GM18907 (cell line): ENCODE measurements at regions not wholly inside any gene's neighbourhood (a gene's known extent, or its start where the extent isn't known, plus 50 kb on each side); places are given as distances from the start of the nearest gene placed in this dataset.
"Not testable (repeated sequence)": the region's sequence is repeated elsewhere in the genome, so short reads cannot be mapped to it uniquely, and the experiment has no call there.

ENCODE experiments used
- ATAC-seq: cut with Tn5 transposase; IDR thresholded peaks from one replicate; pipeline ENCODE4 v1.9.1; 2021; ENCODE audit warnings: mild to moderate bottlenecking, moderate library complexity; ENCODE audit not compliant: unreplicated experiment

DNA sequence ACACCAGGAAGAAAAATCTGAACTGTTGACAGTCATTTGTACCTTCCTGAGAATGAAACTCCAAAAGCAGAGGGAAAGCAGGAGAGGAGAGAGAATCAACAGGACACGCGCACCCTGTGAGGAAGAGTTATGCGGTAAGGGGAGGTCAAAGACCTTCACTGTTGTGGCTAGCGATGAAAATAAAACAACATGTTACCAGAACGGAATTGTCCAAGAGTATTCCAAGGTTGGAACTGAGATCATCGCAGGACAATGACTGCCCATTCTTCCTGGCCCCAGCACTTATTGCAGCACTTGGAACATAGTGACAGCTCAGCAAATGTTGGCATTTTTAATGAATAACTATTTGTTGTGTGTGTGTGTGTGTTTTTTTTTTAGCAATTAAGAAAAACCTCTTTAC lies 176.0 kb upstream of the TSC22D1 start:
- no peak for ATAC-seq

DNA sequence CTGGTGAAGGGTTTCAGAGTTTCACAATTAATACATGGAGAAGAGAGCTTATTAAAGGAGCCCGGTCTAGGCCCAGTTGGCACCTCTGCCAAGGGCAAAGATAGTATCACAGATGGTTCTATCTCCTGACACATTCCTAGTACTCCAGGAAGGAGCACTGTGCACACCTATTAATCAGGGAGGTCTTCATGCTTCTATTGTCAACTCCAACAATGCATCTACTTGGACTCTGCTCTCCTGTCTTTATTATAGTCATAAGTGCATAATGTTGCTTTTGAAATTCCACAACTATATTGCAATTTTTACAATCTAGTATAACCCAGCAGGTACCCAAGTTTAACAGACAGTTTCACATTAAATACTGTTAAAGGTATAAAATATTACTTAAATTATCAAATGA lies 174.5 kb upstream of the TSC22D1 start:
- ATAC-seq, result no peak

DNA sequence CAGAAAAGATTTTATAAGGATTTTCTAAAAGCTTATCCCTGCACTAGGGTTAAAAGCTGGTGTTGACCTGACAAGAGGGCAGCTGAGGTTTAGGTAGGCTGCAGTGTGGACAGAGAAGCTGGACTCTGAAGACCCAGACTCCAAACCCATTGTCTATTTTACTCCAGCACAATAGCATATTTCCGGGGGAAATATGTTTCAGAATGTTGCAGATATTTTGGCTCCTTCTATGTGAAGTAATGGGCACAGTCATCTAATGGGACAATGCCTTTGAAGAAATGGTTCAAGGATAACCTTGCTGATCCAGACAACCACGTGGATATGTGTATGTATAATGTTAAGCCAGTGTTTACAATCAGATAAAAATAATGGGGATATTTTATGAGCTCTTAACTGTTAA lies 173.8 kb upstream of the TSC22D1 start:
- no peak for ATAC-seq

DNA sequence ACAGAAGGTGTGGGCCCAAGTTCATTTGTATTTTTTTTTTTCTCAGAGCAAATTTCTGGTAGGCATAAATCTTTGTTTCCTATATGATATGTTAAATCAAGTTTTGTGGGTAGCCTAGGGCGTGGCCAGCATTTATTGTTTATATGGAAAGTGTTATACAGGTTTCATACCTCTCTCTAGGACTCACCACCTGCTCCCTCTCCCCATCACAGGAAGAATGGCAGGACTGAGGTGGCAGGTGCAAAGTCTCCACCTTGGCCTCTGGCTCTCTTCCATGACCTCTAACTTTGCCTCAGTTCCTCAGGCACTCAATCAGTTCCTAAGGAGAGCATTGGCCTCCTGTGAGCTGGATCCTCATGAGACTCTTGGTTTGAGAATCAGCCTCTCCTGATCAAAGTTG lies 172.3 kb upstream of the TSC22D1 start:
- no peak for ATAC-seq

DNA sequence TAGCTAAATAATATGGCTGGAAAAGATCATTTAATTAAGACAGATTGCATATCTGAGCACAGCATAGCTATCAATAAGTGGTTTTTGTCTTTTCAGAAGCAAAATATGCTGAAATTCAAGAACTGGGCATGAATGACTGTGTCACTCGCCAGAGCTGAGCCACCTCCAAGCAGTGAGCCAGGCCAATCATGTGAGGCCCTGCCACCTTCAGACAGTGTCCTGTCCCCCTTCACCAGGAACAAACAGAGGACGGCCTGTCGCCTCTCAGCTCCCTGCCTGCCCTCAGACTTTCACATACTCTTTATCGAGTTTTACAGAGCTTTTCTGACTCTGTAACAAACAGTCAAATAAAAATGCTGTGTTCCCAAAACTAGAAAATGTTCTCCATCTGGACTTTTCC lies 171.0 kb upstream of the TSC22D1 start:
- no peak for ATAC-seq

DNA sequence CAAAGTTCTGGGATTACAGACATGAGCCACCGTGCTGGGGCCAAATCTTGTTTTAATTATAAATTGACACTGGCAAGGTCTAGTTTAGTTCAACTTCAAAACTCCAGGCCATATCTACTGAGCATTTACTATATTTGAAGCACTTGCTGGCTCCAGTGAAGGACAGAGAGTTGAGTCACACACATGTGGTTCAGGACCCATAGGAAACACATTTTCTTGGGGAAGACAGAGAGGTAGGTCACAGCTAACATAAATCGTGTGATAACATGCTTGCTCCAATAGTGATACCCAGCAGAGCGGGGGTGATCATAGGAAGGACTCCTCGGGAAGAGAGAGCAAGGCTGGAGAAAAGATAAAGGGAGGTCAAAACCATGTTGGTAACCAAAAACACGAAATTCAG lies 170.6 kb upstream of the TSC22D1 start:
- ATAC-seq, result no peak

DNA sequence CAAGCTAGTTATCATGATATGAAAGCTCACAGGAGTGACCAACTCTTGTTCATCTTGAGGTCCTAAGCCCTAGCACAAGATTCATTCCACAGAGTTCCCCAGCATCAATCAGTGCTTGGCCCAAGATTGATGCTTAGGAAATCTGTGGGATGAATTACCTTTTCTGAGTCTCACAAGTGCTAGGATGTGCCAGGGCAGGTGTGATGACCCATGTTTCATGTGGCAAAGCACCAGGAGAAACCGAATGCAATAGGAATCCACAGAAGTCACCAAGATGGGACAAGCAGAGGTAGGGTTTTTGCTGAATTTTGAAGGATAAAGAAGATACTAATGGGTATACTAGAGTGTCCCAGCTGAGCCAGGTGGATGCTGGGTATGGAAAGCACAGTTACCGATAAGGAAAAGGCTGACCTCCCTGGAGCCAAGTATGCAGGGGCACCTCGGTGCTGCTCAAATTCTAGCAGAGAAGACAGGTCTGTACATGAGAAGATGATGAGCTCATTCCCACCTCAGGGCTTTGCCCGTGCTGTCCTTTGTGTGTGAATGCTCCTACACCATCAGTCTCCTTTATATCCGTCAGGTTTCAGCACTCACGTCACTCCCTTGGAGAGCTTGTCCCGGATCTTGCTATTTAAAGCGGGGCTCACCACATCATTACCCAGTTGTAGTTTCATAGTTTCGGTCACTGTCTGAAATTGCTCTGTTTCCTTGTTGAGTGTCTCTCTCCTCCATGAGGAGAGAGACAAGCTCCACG lies 168.9 kb upstream of the TSC22D1 start:
- ATAC-seq, result no peak

DNA sequence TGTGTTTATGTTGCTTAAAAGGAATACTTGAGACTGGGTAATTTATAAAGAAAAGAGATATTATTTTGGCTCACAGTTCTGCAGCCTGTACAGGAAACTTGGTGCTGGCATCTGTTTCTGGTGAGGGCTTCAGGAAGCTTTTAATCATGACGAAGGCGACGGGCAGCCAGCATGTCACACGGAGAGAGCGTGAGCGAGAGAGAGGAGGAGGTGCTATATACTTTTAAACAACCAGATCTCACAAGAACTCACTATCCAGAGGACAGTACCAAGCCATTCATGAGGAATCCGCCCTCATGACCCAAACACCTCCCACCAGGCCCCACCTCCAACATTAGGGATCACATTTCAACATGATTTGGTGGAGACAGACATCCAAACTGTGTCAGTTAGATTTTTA lies 163.4 kb upstream of the TSC22D1 start:
- no peak for ATAC-seq

DNA sequence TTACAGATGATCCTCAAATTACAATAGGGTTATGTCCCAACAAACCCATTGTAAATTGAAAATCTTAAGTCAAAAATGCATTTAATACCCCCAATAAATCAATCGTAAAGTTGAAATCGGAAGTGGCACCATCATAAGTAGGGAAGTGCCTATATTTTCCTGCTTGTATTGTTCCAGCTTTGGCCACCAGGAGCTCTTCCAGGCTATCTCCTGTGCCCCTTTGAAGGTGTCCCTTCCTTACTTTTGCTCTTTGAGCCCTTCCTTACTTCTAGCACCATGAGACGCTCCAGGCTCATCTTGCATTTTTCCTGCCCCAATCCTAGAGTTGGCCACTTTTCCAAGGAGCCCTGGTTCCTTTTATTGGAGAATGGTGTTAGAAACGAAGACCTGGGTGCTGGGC lies 163.0 kb upstream of the TSC22D1 start:
- ATAC-seq, result no peak

DNA sequence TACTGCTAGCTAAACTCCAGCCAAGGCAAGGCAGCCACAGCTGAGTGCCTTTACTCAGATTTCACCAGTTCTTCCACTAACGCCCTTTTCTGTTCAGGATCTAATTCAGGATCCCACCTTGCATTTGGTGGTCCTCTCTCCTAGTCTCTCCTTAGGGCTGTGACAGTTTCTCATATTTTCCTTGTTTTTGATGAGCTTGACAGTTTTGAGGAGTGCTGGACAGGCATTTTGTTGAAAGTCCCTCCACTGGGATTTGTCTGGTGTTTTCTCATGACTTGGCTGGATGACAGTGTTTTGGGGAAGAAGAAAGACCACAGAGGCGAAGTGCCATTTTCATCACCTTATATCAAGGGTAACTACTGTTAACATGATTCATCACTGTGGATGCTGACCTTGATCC lies 162.3 kb upstream of the TSC22D1 start:
- no peak for ATAC-seq

DNA sequence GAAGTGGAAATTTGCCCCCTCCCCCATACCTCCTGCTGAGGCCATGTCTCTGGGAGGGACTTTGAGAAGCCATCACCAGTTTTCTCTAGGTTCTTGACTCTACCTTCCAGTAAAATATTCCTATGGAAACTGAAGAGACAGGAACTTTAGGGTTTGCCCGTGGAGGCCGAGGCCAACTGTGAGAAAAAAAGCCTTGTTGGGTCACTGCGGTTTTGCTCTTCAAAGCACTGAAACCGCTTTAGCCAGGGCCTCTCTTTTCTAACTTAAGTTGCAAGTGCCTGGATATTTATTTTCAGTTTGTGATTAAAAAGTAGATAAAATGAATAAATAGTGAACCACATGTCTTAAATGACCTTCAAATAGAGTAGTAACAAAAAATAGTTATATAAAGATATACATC lies 159.7 kb upstream of the TSC22D1 start:
- ATAC-seq, result no peak

DNA sequence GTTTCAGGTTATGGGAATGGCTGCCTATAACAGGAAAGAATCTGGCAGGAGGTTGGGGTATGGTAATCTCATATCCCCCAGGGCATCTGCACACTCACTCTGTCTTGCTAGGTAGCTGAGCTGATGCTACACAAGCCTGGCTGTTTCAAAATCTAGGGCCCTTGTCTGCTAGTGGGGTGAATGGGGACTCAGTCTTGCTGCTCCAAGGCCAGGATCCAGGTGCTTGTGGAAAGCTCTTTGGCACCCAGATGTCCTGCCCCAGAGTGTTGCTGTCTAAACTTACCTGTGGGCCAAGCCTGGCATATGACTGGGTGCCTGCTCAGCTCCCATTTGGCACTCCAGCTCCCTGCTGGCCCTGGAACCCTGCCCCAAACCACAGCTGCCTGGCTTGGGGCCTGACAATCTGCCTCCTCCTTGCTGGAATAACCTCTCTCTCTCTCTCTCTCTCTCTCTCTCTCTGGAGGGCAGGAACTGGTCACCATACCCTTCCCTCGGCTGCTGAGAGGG lies 158.1 kb upstream of the TSC22D1 start:
- ATAC-seq, result no peak

DNA sequence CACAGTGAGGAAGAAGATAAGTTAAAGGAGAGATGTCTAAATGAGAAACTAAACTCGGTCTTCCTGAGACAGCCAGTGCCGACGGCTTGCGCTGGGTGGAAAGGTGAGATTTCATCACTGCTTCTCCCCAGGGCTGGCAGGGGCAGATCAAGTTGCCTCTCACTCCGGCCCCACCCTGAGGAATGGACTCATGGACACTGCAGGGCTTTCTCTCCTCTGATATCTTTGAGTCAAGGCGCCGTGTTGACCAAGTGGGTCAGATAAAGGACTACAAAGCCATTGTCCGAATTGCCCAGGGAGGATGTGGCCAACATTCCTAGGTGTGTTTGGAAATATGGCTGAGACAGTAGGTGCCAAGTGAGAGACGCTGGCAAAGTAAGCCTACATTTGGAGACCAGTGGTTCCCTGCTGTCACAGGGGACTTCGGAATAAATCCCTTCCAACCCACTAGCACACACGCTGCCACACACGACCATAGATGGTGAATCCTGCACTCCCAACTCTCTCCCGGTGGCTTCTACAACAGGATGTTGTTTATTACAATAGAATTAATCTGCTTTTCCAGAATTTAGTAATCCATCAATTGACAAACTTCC lies 156.5 kb upstream of the TSC22D1 start:
- no peak for ATAC-seq

DNA sequence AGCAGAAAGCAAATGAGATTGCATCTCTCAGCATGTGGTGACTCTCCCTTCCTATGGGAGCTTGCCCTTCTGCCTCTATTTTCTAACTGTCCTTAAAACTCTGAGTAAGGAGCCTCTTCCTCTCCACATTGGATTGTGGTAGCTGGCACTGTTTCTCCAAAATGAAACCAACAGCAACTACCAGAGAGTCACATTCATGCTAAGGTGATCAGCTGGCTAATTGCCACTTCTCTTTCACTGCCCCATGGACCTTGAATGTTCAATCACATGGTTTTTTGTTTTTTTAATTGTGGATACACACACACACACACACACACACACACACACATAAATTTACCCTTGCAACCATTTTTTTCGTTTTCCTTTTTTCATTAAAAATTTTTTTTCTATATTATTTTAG lies 154.7 kb upstream of the TSC22D1 start:
- no peak for ATAC-seq

DNA sequence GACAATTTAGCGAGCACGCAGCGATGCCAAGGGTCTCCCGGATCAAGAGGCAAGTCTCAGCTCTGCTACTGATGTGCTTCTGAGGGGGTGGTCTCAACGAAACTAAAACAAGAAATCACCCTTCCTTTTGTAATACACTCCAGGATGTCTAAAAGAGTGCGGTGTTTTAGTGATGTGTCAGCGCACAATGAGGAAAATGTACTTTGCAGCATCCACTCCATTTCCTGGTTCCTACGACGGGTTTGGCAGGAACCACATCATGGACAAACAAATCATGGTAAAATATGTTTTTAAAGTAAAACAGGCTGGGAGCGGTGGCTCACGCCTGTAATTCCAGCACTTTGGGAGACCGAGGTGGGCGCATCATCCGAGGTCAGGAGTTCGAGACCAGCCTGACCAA lies 154.0 kb upstream of the TSC22D1 start:
- no peak for ATAC-seq

DNA sequence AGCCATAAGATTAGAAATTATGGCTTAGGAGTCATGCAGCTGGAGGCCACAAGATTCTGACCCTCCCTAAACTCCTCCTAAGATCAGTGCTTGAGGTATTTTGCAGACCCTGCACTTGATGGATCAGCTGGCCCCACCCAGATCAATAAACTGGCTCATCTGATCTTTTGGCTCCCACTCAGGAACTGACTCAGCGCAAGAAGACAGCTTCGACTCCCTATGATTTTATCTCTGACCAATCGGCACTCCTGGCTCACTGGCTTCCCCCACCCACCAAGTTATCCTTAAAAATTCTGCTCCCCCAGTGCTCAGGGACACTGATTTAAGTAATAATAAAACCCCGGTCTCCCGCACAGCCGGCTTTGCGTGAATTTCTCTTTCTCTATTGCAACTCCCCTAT lies 151.5 kb upstream of the TSC22D1 start:
- ATAC-seq, result not testable (repeated sequence)

DNA sequence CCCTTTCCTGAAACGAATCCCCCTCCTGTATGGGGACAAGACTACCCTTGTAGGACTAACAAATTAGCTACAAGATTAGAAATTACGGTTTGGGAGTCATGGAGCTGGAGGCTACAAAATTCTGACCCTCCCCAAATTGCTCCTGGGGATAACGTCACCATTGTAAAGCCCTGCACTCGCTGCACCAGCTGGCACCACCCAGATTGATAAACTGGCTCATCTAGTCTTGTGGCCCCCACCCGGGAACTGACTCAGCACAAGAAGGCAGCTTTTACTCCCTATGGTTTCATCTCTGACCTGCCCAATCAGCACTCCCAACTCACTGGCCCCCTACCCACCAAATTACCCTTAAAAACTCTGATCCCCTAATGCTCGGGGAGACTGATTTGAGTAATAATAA lies 150.6 kb upstream of the TSC22D1 start:
- no peak for ATAC-seq

DNA sequence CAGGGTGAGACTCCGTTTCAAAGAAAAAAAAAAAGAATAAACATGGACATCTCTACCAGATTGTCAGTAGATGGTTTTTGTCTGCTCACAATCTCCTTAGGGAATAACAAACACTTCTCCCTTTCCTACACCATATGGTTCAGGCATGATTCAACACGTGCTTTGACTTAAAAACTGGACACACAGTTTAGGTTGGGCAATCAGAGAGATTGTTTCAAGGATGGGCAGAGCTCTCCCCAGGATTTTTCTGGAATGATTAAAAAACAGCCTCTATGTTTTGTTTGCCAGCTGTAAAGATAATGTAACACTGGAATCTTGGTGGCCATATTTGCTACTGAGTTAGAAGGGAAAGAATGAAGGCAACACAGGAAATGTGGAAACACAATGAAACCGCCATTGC lies 150.1 kb upstream of the TSC22D1 start:
- ATAC-seq, result no peak

DNA sequence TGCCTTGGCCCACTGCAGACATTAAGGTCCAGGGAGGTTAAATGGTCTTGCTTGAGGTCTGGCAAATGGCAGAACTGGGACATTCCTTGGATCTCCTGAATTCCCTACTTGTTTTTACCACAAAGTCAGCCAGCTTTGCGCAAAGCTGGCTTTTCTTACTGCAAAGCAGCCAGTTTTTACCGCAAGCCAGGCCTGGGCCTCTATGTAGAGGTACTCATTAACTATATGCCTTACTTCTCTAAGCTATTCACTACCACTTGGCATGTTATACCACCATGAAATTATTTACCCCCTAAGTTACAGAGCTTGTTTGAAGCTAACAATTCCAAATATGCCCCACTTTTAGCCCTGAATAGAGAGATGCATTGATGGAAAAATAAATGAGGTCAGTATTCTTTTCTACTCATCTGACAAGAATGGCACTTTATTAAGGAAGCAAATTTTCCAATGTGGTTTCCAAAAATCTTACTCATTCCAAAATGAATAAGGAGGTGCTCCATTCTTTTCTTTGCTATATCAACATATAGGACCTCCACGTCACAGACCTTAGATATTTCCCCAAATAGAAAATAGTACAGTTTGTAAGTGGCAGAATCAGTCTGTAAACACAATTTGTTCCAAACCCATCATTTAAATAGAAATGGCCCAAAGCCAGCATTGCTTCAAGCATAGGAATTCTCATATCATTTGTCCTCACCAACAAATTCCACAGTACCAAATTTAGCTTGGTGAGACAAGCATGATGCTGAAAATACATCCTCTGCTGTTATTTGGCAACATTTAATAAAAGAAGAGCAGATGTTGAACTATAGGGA lies 143.9 kb upstream of the TSC22D1 start:
- ATAC-seq, result no peak

DNA sequence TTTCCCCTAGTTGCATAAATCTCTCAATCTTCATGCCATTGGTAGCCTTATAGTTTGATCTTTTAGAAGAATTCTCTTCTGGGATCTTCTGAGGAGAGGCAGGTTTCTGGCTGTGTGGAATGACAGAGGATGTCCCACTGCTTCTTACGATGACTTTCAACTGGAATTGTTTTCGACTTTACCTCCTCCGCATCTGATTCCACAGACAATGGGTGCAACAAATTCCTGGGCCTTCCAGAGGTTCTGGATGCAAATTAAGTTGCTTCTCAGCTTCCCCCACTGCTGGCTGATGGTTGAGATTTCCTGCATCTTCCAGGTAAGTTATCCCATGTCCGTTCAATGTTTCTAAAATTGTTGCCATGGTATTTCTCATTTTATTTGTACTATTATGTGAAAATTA lies 142.3 kb upstream of the TSC22D1 start:
- ATAC-seq, result no peak

DNA sequence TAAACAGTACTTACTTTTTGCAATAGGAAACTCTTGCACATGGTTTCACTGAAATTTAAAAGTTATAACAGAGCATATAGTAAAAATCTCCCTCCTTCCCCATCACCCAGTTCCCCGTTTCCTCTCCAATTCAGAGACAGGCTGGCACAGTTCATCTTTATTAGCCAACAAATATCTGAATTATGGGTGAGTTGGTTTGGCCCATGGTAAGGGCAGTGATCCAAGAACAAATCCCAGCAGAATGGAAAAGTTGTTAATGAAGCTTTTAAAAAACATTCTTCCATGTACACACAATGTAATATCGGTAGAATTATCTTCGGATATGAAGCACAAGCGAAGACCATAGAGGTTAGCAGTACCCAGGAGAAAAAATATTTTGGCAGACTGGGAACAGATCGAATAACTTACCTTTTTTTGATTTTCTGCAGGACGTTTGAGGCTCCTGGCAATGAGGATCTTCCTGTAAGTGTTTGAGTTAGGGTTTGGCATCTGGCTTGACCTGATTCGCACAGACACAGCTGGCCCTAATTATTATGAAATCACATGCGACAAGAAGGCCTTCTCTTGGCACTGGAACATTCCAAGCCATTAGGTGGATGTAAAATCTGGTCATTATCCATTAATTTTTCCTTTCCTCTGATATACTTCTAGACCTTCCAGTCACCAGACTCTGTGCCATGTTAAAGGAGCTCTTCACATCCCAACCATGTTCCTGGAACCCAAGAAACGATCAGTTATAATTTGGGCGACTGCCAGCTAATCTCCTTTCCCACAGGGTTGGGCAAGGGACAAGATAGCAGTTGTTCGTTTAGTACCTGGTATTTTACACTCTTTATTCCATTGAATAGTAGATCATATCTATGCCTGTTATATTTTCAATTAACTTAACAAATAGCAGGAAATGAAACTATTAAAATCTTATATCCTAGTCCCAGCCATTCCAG lies 139.4 kb upstream of the TSC22D1 start:
- ATAC-seq, result no peak
